Epidermal melanocyte (primary cell): ENCODE measurements at regions not wholly inside any gene's neighbourhood (a gene's known extent, or its start where the extent isn't known, plus 50 kb on each side); places are given as distances from the start of the nearest gene placed in this dataset.
"Not testable (repeated sequence)": the region's sequence is repeated elsewhere in the genome, so short reads cannot be mapped to it uniquely, and the experiment has no call there.

Experiments
- DNase-seq: peaks from one replicate; pipeline ENCODE4 v3.0.0; 2011; ENCODE audit warnings: low spot score; ENCODE audit not compliant: insufficient read length

- no peak for DNase-seq
Measured at GRCh38 chr1:209101106-209101505, 482.4 kb upstream of the CAMK1G start.

- DNase-seq = no peak
Measured at GRCh38 chr1:209102120-209102519, 481.4 kb upstream of the CAMK1G start.

DNA sequence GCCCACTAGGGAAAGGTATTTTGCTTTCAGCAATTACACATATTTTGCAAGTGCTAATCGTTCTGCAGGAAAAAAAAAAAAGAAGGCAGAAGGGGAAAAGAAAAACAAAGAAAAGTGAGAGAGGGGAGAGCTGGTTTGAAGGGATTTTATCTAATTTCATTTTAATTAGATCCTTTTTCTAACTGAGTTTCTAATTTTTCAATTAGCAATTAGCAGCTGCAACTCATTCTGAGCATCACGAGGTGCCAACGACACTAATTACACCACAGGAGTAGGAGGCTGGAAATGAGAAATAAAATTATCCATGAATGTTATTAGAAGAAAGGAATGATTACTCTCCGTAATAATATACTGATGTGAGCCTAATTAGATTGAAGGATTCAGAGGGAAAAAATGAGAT lies 481.0 kb upstream of the CAMK1G start:
- no peak for DNase-seq

- no peak for DNase-seq
Measured at GRCh38 chr1:209103092-209103491, 480.4 kb upstream of the CAMK1G start.

- DNase-seq = no peak
Measured at GRCh38 chr1:209104646-209105045, 478.9 kb upstream of the CAMK1G start.

DNA sequence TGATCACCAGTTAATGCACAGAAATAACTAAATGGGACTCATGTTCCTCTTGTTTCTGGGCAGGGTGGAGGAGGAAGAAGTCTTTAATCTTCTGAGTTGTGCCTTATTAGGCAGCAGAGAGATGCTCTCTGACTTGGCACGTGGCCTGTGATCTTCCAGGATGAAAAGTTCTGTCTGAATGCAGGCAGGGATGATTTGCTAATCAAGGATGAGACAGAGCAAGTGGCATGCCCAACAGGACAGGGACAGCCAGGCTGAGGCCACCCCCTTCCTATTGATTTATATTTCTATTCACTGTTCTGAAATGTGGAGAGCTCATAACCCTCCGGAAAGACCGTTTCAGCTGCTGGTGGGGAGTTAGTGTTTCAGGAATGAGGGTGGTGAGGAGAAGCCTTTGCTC lies 477.8 kb upstream of the CAMK1G start:
- no peak for DNase-seq

DNA sequence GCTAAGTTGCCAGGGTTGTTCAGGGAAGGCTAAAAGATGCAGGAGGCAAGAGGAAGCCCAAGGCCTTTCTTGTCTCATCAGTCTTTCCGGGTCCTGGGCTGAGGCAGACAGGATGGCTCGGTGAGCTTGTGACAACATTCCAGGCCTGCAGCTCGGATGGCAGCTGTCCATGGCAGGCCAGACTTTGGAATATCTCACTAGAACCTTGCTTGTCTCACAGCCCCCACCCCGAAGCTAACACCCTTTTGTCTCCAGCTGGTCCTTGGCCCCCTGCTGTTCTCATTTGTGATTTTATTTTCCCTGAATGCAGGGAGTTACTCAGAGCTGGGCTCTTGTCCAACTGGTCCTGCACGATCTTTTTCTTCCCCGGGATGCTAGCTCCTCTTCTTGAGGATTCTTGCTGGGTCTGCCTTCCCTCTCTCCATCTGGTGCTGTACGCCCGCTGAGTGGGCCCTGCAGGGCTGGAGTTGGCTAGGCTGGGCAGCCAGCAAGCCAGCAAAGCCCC lies 477.2 kb upstream of the CAMK1G start:
- no peak for DNase-seq

DNA sequence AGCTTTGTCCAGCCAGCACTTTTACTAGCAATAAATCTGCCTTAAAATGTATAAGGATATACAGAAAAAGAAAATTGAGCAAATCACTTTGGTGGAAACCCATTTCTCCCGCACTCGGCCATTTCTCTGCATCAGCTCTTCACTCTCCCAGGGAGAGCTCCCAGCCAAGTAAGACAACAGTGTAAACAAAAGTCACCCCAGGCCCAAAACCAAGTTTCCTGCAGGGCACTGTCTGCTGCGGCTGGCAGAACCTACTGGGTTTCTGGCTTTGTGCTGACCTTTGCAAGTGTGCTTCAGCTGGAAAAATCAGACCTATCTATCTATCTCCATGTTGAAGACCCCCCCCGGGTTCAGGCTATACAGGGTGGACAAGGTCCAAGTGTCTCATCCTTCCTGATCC lies 476.7 kb upstream of the CAMK1G start:
- no peak for DNase-seq

GRCh38 chr1:209107535-209107934 lies 476.0 kb upstream of the CAMK1G start:
- DNase-seq = no peak

GRCh38 chr1:209109001-209109785 lies 474.3 kb upstream of the CAMK1G start:
- no peak for DNase-seq

DNA sequence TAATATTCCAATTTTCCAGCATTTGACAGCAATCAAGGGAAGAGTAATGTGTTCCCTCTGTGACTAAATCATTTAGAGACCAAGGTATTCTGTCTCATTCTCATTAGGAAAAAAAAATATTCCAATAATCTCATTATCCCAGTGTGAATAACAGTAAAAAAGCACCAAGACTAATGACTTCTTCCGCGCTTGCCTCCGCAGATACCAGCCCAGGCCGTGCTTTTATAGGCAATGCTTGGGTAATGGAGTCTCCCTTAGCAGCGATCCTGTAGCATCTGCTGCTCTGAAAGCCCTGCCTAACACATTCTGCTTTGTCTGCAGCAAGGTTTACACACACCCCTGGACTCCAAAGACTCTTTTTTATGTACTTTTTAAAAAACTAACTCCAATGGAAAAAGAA lies 470.0 kb upstream of the CAMK1G start:
- no peak for DNase-seq

DNA sequence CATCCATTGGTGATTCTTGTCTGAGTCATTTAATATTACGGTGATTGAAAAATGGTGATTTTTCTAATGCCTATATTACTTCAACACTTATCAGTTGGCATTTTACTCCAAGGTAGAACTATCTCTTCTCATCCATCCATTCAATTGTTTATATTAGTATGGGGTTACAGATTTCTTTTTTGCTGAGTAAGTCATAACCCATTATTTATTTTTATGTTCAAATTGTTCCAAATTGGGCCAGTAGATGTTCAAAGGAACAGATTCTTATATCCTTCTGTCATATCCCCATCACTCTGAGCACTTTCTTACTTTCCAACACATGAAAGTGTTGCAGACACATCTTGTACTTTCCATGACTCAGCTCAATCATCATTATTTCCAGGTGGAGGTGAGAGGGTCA lies 466.8 kb upstream of the CAMK1G start:
- no peak for DNase-seq

- no peak for DNase-seq
Measured at GRCh38 chr1:209123601-209124000, 459.9 kb upstream of the CAMK1G start.

- DNase-seq = not testable (repeated sequence)
Measured at GRCh38 chr1:209129091-209129490, 454.4 kb upstream of the CAMK1G start.

DNA sequence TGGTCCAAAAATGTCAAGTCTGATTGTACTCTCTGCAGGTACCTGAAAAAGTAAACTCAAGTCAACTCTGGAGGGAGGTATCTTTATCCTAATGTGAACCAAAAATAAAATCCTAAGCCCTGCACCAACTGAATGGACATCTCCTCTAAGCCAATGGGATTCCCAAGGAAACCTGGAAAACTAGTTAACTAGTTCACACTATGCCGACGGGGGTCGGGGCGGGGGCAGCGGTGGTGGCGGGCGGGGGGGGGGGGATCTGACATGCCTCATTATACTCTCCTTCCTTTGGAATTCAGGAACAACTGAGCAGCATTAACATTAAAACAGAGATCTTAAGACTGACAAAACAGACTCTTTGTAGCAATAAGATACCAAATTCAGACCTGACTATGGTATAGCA lies 452.6 kb upstream of the CAMK1G start:
- no peak for DNase-seq

DNA sequence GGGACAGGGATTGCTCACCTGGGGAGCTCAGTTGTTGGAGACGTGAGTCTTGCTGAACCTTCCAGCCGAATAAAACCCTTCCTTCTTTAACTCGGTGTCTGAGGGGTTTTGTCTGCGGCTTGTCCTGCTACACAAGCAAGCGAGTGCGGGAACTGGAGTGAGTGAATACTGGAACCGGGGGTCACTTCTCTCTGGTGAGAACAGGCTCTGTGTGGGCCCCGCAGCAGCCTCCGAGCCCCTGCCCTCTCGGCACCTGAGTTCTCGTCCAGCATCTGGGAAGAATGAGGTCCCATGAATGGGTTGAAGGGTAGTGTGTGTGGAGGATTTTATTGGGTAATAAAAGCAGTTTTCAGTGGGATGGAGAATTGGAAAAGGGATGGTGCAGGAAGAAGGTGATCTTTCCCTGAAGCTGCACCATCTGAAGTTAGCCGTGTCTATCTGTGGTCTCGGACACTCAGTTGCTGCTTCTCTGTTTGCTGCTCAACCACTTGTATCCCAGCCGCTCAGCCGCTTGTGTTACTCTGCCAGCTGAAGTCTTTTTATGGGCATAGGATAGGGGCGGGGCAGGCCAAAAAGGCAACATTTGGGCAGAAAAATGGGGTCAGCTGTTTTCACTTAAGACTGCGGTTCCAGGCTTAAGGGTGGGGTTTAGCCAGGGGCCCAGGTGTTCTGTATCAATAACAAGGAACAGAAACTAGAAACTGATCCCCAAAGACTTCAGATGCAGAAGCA lies 450.6 kb upstream of the CAMK1G start:
- DNase-seq = no peak

DNA sequence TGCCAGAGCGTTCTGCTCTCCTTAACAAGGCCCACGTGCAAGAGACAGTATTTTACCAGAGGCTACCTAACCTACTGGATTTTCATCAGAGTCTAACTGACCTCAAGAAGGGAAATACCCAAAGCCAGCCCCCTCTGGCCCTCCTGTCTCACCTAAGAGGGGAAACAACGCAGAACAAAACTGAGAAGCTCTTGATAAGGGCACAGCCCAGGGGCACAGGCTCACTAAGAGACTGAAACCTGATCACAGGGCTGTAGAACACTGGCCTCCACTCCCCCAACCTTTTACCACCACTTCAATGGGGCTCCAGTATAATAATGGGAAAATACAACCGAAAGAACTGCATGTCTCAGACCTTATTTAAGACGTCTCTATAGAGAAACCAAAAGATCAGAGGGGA lies 449.5 kb upstream of the CAMK1G start:
- DNase-seq = no peak

DNA sequence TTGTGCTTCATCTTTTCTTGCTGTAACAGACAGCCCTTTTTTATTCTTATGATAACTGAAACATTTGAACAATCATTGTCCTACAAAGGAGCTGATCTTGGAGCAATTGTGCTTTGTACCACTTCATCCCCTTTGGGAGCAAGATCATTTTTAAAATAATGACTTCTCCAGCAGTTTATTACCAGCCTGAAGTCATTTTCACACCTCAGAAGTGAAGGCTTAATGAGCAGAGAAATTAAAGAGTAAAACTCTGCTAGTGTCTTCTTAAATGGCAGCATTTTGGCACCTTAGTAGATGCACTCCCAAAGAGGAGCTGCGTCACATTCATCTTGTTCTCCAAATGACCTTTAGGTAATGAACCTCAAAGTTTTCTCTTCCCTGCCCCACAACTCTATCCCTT lies 439.6 kb upstream of the CAMK1G start:
- DNase-seq = no peak

DNA sequence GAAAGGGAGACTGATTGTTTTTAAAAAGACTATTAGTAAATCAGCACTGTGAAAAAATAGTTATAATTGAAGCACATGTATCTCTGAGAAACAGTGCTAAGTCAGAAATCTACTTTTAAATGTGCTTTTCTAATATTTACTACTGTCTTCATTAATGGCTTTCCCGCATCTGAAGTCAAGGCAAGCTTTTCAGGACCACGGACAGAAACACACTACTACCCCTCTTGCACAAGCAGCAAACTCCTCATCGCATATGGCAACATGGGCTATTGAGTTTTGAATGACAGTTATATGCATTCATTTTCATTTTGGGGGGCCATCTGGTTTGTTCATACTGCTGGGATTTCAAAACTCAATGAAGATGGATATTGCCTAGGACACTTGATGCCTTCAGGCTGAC lies 433.4 kb upstream of the CAMK1G start:
- DNase-seq = no peak

- DNase-seq = no peak
Measured at GRCh38 chr1:209153411-209153810, 430.1 kb upstream of the CAMK1G start.

- DNase-seq = no peak
Measured at GRCh38 chr1:209154912-209155311, 428.6 kb upstream of the CAMK1G start.

DNA sequence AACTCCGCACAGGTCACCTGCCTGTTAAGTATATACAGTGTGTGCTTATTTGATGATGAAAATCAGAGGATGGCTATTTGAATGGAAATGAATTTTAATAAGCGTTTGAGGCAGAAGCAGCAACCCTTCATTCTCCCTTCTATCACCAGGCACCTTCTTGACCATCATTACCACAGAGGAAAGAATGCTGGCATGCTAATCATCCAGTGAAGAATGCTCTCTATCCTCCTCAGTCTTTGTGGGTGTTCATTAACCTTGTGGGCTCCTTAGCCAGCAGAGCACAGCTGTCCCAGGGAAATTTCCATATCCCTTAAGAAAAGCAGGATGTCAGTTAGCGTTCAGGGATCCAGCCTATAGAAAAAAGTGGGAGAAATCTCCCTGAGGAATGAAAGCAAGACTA lies 428.0 kb upstream of the CAMK1G start:
- no peak for DNase-seq

DNA sequence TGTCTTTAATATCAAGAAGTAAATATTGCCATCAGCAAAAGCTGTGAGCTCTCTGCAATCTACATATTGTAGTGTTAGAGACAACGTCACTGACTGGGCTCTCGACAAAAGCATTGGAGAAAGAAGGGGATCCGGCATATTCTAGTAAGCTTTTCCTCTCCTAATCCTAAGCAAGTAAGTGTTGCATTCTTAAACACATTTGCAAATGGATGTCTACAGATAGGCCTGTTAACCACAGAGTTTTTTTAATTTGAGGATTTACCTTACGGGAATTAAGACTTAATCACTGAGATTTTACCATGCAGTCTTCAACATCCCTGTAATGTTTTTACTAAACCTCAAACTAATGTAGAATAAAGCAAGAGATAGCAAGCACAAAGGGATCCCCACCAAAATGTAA lies 426.5 kb upstream of the CAMK1G start:
- DNase-seq = no peak
